ENCODE measurements at regions not wholly inside any gene's neighbourhood (a gene's known extent, or its start where the extent isn't known, plus 50 kb on each side); places are given as distances from the start of the nearest gene placed in this dataset.
"Not testable (repeated sequence)": the region's sequence is repeated elsewhere in the genome, so short reads cannot be mapped to it uniquely, and the experiment has no call there.

GRCh38 chr4:66169341-66169740 is 499.1 kb upstream of the EPHA5 start:
- Histone ChIP-seq H3K27me3 (ENCODE audit: control insufficient read depth, insufficient read depth, low read length) (no peaks in the 10 kb centered on the region), H3K4me3 (ENCODE audit: low read depth, low read length) (no peak overlapping the region), H3K36me3 (ENCODE audit: control insufficient read depth, insufficient read depth, low read length) (no peaks in the 10 kb centered on the region), H3K9me3 (ENCODE audit: control insufficient read depth, insufficient read depth, low read length) (no peaks in the 10 kb centered on the region), H3K9ac (ENCODE audit: low read depth, low read length) (no peak overlapping the region), H3K4me1 (ENCODE audit: control insufficient read depth, insufficient read depth, low read length) (no peaks in the 10 kb centered on the region)

GRCh38 chr4:66164869-66165268 is 494.6 kb upstream of the EPHA5 start:
- H3K4me3 ChIP-seq (ENCODE audit: low read depth, low read length) = no peak overlapping the region
- no peaks in the 10 kb centered on the region for H3K4me1 ChIP-seq (ENCODE audit: control insufficient read depth, insufficient read depth, low read length)
- H3K9ac ChIP-seq (ENCODE audit: low read depth, low read length) = no peak overlapping the region
- H3K27me3 ChIP-seq (ENCODE audit: control insufficient read depth, insufficient read depth, low read length) = no peaks in the 10 kb centered on the region
- no peaks in the 10 kb centered on the region for H3K36me3 ChIP-seq (ENCODE audit: control insufficient read depth, insufficient read depth, low read length)
- no peaks in the 10 kb centered on the region for H3K9me3 ChIP-seq (ENCODE audit: control insufficient read depth, insufficient read depth, low read length)

- Histone ChIP-seq H3K9ac (ENCODE audit: low read depth, low read length) (no peak overlapping the region), H3K27me3 (ENCODE audit: control insufficient read depth, insufficient read depth, low read length) (no peaks in the 10 kb centered on the region), H3K36me3 (ENCODE audit: control insufficient read depth, insufficient read depth, low read length) (no peaks in the 10 kb centered on the region), H3K4me1 (ENCODE audit: control insufficient read depth, insufficient read depth, low read length) (no peaks in the 10 kb centered on the region), H3K9me3 (ENCODE audit: control insufficient read depth, insufficient read depth, low read length) (no peaks in the 10 kb centered on the region), H3K4me3 (ENCODE audit: low read depth, low read length) (no peak overlapping the region)
Observed at GRCh38 chr4:66160606-66161005, 490.3 kb upstream of the EPHA5 start.

- no peak overlapping the region for H3K4me3 ChIP-seq (ENCODE audit: low read depth, low read length)
- no peaks in the 10 kb centered on the region for H3K27me3 ChIP-seq (ENCODE audit: control insufficient read depth, insufficient read depth, low read length)
- H3K36me3 ChIP-seq (ENCODE audit: control insufficient read depth, insufficient read depth, low read length) = no peaks in the 10 kb centered on the region
- H3K4me1 ChIP-seq (ENCODE audit: control insufficient read depth, insufficient read depth, low read length) = no peaks in the 10 kb centered on the region
- no peak overlapping the region for H3K9ac ChIP-seq (ENCODE audit: low read depth, low read length)
- H3K9me3 ChIP-seq (ENCODE audit: control insufficient read depth, insufficient read depth, low read length) = no peaks in the 10 kb centered on the region
Observed at GRCh38 chr4:66157594-66157993, 487.3 kb upstream of the EPHA5 start.

- no peaks in the 10 kb centered on the region for H3K36me3 ChIP-seq (ENCODE audit: control insufficient read depth, insufficient read depth, low read length)
- no peaks in the 10 kb centered on the region for H3K27me3 ChIP-seq (ENCODE audit: control insufficient read depth, insufficient read depth, low read length)
- H3K9me3 ChIP-seq (ENCODE audit: control insufficient read depth, insufficient read depth, low read length) = no peaks in the 10 kb centered on the region
- no peaks in the 10 kb centered on the region for H3K4me1 ChIP-seq (ENCODE audit: control insufficient read depth, insufficient read depth, low read length)
- H3K4me3 ChIP-seq (ENCODE audit: low read depth, low read length) = no peak overlapping the region
- H3K9ac ChIP-seq (ENCODE audit: low read depth, low read length) = no peak overlapping the region
Observed at GRCh38 chr4:66130042-66130441, 459.8 kb upstream of the EPHA5 start.

- Histone ChIP-seq H3K9me3 (ENCODE audit: control insufficient read depth, insufficient read depth, low read length) (no peaks in the 10 kb centered on the region), H3K27me3 (ENCODE audit: control insufficient read depth, insufficient read depth, low read length) (no peaks in the 10 kb centered on the region), H3K4me3 (ENCODE audit: low read depth, low read length) (no peak overlapping the region), H3K36me3 (ENCODE audit: control insufficient read depth, insufficient read depth, low read length) (no peaks in the 10 kb centered on the region), H3K4me1 (ENCODE audit: control insufficient read depth, insufficient read depth, low read length) (no peaks in the 10 kb centered on the region), H3K9ac (ENCODE audit: low read depth, low read length) (no peak overlapping the region)
Observed at GRCh38 chr4:66123831-66124413, 453.6 kb upstream of the EPHA5 start.

GRCh38 chr4:66123190-66123589 is 452.9 kb upstream of the EPHA5 start:
- Histone ChIP-seq H3K4me1 (ENCODE audit: control insufficient read depth, insufficient read depth, low read length) (no peaks in the 10 kb centered on the region), H3K27me3 (ENCODE audit: control insufficient read depth, insufficient read depth, low read length) (no peaks in the 10 kb centered on the region), H3K4me3 (ENCODE audit: low read depth, low read length) (no peak overlapping the region), H3K9me3 (ENCODE audit: control insufficient read depth, insufficient read depth, low read length) (no peaks in the 10 kb centered on the region), H3K36me3 (ENCODE audit: control insufficient read depth, insufficient read depth, low read length) (no peaks in the 10 kb centered on the region), H3K9ac (ENCODE audit: low read depth, low read length) (no peak overlapping the region)

- not testable (repeated sequence) for H3K9ac ChIP-seq (ENCODE audit: low read depth, low read length); H3K36me3 ChIP-seq (ENCODE audit: control insufficient read depth, insufficient read depth, low read length); H3K27me3 ChIP-seq (ENCODE audit: control insufficient read depth, insufficient read depth, low read length); H3K4me1 ChIP-seq (ENCODE audit: control insufficient read depth, insufficient read depth, low read length); H3K9me3 ChIP-seq (ENCODE audit: control insufficient read depth, insufficient read depth, low read length); H3K4me3 ChIP-seq (ENCODE audit: low read depth, low read length)
Observed at GRCh38 chr4:66115231-66115630, 444.9 kb upstream of the EPHA5 start.

GRCh38 chr4:66108898-66109297 is 438.6 kb upstream of the EPHA5 start:
- Histone ChIP-seq H3K9ac (ENCODE audit: low read depth, low read length) (no peak overlapping the region), H3K27me3 (ENCODE audit: control insufficient read depth, insufficient read depth, low read length) (no peaks in the 10 kb centered on the region)

GRCh38 chr4:66097218-66097617 is 426.9 kb upstream of the EPHA5 start:
- Histone ChIP-seq H3K9ac (ENCODE audit: low read depth, low read length) (no peak overlapping the region), H3K4me3 (ENCODE audit: low read depth, low read length) (no peak overlapping the region), H3K9me3 (ENCODE audit: control insufficient read depth, insufficient read depth, low read length) (no peaks in the 10 kb centered on the region), H3K36me3 (ENCODE audit: control insufficient read depth, insufficient read depth, low read length) (no peaks in the 10 kb centered on the region), H3K27me3 (ENCODE audit: control insufficient read depth, insufficient read depth, low read length) (no peaks in the 10 kb centered on the region), H3K4me1 (ENCODE audit: control insufficient read depth, insufficient read depth, low read length) (no peaks in the 10 kb centered on the region)

More at GRCh38 chr4:66108898-66109297, 438.6 kb upstream of the EPHA5 start:
- Histone ChIP-seq H3K9me3 (ENCODE audit: control insufficient read depth, insufficient read depth, low read length) (no peaks in the 10 kb centered on the region), H3K4me1 (ENCODE audit: control insufficient read depth, insufficient read depth, low read length) (no peaks in the 10 kb centered on the region), H3K4me3 (ENCODE audit: low read depth, low read length) (no peak overlapping the region), H3K36me3 (ENCODE audit: control insufficient read depth, insufficient read depth, low read length) (no peaks in the 10 kb centered on the region)

GRCh38 chr4:66095065-66095464 is 424.8 kb upstream of the EPHA5 start:
- Histone ChIP-seq H3K9ac (ENCODE audit: low read depth, low read length) (no peak overlapping the region), H3K27me3 (ENCODE audit: control insufficient read depth, insufficient read depth, low read length) (no peaks in the 10 kb centered on the region), H3K36me3 (ENCODE audit: control insufficient read depth, insufficient read depth, low read length) (no peaks in the 10 kb centered on the region), H3K4me3 (ENCODE audit: low read depth, low read length) (no peak overlapping the region), H3K4me1 (ENCODE audit: control insufficient read depth, insufficient read depth, low read length) (no peaks in the 10 kb centered on the region), H3K9me3 (ENCODE audit: control insufficient read depth, insufficient read depth, low read length) (no peaks in the 10 kb centered on the region)

- Histone ChIP-seq H3K27me3 (ENCODE audit: control insufficient read depth, insufficient read depth, low read length) (no peaks in the 10 kb centered on the region), H3K9me3 (ENCODE audit: control insufficient read depth, insufficient read depth, low read length) (no peaks in the 10 kb centered on the region), H3K36me3 (ENCODE audit: control insufficient read depth, insufficient read depth, low read length) (no peaks in the 10 kb centered on the region), H3K9ac (ENCODE audit: low read depth, low read length) (no peak overlapping the region), H3K4me1 (ENCODE audit: control insufficient read depth, insufficient read depth, low read length) (no peaks in the 10 kb centered on the region), H3K4me3 (ENCODE audit: low read depth, low read length) (no peak overlapping the region)
Observed at GRCh38 chr4:66094070-66094469, 423.8 kb upstream of the EPHA5 start.

Data from iPS-15b (cell line).